ENCODE measurements at regions not wholly inside any gene's neighbourhood (a gene's known extent, or its start where the extent isn't known, plus 50 kb on each side); places are given as distances from the start of the nearest gene placed in this dataset.
"Not testable (repeated sequence)": the region's sequence is repeated elsewhere in the genome, so short reads cannot be mapped to it uniquely, and the experiment has no call there.

- no peak for DNase-seq
These were observed 382.5 kb upstream of the SORCS1 start for GRCh38 chr10:107546986-107547385.

- peak in 1 of 51 donors; percentile 3 for DNase-seq
These were observed 381.8 kb upstream of the SORCS1 start for GRCh38 chr10:107546284-107546683.

GRCh38 chr10:107545717-107546116 lies 381.2 kb upstream of the SORCS1 start:
- peak in 1 of 51 donors; percentile 3 for DNase-seq

- no peak for DNase-seq
These were observed 380.4 kb upstream of the SORCS1 start for GRCh38 chr10:107544706-107545520.

GRCh38 chr10:107542607-107543006 lies 378.1 kb upstream of the SORCS1 start:
- DNase-seq = no peak

GRCh38 chr10:107542016-107542415 lies 377.5 kb upstream of the SORCS1 start:
- no peak for DNase-seq

GRCh38 chr10:107540981-107541380 lies 376.5 kb upstream of the SORCS1 start:
- no peak for DNase-seq

- DNase-seq = no peak
These were observed 364.8 kb upstream of the SORCS1 start for GRCh38 chr10:107529350-107529749.

GRCh38 chr10:107520348-107520747 lies 355.8 kb upstream of the SORCS1 start:
- no peak for DNase-seq

- DNase-seq = no peak
These were observed 353.3 kb upstream of the SORCS1 start for GRCh38 chr10:107517811-107518210.

- no peak for DNase-seq
These were observed 351.8 kb upstream of the SORCS1 start for GRCh38 chr10:107516349-107516748.

- not testable (repeated sequence) for DNase-seq
These were observed 339.5 kb upstream of the SORCS1 start for GRCh38 chr10:107504011-107504410.

GRCh38 chr10:107502229-107502985 lies 337.9 kb upstream of the SORCS1 start:
- no peak for DNase-seq

- DNase-seq = no peak
These were observed 334.5 kb upstream of the SORCS1 start for GRCh38 chr10:107498983-107499382.

GRCh38 chr10:107497024-107497423 lies 332.5 kb upstream of the SORCS1 start:
- DNase-seq = no peak

GRCh38 chr10:107496594-107496993 lies 332.1 kb upstream of the SORCS1 start:
- no peak for DNase-seq

- no peak for DNase-seq
These were observed 327.9 kb upstream of the SORCS1 start for GRCh38 chr10:107492389-107492788.

GRCh38 chr10:107490389-107490788 lies 325.9 kb upstream of the SORCS1 start:
- DNase-seq = no peak

GRCh38 chr10:107487284-107487683 lies 322.8 kb upstream of the SORCS1 start:
- no peak for DNase-seq

GRCh38 chr10:107485019-107485418 lies 320.5 kb upstream of the SORCS1 start:
- DNase-seq = no peak

GRCh38 chr10:107481881-107482280 lies 317.4 kb upstream of the SORCS1 start:
- DNase-seq = no peak

- no peak for DNase-seq
These were observed 316.7 kb upstream of the SORCS1 start for GRCh38 chr10:107481224-107481623.

GRCh38 chr10:107480781-107481180 lies 316.3 kb upstream of the SORCS1 start:
- DNase-seq = no peak

Measured in hypothalamus (tissue), 51 donors.